ENCODE measurements at regions not wholly inside any gene's neighbourhood (a gene's known extent, or its start where the extent isn't known, plus 50 kb on each side); places are given as distances from the start of the nearest gene placed in this dataset.
"Not testable (repeated sequence)": the region's sequence is repeated elsewhere in the genome, so short reads cannot be mapped to it uniquely, and the experiment has no call there.

DNA sequence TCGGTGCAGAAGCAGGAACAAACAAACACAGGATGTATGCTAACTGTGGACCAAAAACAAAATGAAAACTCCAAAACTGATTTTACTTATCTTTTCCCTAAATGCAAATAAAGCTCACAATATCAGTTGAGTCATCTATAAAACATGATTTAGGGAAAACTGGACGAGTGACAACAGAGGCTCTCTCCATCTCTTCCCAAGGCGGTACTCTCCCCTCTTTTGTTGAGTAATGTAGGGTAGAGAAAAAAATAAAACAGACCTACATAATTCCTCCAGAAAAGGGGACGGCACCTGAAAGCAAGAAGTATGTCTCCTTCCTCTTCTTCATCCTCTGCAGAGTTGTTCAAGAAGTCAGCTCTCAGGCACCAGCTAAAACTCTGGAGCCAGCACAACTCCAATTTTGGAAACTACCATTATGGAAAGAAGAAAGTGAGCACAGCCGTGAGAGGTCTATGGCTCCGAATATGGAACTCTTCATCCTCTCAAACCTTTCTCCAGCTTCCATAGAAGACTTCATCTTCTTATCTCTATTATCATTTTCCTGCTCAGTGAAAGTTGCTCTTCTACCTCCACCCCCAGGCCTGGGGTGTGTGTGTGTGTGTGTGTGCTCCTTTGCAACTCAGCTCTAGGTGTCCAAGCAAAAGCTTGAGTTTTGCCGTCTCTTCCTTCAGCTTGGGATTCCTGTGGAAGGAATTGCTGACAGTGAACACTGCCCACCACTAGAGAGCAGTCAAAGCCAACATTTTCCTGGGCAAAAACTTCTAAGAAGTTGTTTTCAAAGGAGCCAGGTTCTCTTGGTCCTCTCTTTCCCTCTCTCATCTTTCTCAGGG, 155.4 kb downstream of the DIO2 start:
- DNase-seq (ENCODE audit: low read depth): peak; percentile 39

- DNase-seq (ENCODE audit: low read depth): no peak
Measured at GRCh38 chr14:80055226-80055625, 156.1 kb downstream of the DIO2 start.

DNA sequence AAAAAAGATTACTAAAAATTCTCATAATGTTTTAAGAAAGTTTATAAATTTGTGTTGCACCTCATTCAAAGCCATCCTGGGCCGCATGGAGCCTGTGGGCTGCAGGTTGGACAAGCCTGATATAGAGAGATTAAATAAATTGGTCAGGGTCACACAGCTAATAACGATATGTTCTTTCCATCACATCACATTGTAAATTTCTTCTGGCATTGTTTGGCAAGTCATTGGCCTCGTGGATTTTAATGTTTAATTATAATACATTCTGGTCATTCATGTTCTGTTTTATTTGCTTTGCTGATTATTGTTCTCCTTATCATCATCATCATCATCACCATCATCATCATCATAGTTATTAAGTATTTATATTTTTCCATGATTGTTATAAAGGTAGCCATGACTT, 157.3 kb downstream of the DIO2 start:
- DNase-seq (ENCODE audit: low read depth): no peak

DNA sequence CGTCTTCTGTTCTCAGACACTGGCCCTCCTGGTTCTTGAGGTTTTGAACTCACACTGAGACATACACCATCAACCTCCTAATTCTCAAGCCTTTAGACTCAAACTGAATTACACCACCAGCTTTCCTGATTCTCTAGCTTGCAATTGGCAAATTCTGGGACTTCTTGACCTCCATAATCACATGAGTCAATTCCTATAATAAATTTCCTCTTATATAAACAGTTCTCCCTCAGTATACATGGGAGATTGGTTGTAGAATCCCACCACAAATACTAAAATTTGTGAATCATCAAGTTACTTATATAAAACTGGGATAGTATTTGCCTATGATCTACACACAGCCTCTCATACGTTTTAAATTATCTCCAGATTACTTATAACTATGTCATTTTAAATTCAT, 162.2 kb downstream of the DIO2 start:
- no peak for DNase-seq (ENCODE audit: low read depth)

- no peak for DNase-seq (ENCODE audit: low read depth)
Measured at GRCh38 chr14:80047761-80048160, 163.5 kb downstream of the DIO2 start.

DNA sequence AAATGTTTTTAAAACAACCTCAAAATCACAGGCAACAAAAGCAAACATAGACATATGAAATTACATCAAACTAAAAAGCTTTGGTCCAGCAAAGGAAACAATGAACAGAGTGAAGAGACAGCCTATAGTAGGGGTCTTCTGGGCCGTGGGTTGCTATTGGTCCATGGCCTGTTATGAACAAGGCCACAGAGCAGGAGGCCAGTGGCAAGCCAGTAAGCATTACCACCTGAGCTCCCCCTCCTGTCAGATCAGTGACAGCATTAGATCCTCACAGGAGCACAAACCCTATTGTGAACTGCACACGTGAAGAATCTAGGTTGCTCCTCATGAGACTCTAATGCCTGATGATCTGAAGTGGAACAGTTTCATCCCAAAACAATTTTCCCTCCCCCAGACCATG, 174.0 kb downstream of the DIO2 start:
- DNase-seq (ENCODE audit: low read depth): no peak

DNA sequence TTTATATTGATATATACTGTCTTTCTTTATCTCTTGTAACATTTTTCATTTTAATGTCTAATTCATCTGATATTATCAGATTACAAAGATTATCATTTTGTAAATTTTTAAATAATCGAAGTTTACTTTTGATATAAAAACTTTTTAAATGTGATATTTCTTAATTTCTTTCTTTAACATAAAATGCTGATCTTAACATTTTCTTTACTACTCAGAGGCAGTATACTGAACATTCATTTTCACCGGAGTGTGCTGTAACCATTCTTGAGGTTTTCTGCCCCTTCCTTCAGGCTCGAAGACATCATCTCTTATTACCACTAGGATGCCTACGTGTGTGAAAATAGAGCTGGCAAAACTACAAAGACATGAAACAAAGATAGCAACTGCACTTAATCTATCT, 186.9 kb downstream of the DIO2 start:
- DNase-seq (ENCODE audit: low read depth): no peak

DNA sequence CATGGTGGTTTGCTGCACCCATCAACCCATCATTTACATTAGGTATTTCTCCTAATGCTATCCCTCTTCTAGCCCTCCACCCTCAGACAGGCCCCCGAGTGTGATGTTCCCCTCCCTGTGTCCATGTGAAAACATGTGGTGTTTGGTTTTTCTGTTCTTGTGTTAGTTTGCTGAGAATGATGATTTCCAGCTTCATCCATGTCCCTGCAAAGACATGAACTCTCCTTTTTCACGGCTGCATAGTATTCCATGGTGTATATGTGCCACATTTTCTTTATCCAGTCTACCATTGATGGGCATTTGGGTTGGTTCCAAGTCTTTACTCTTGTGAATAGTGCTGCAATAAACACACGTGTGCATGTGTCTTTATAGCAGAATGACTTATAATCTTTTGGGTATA, 192.8 kb downstream of the DIO2 start:
- not testable (repeated sequence) for DNase-seq (ENCODE audit: low read depth)

- no peak for DNase-seq (ENCODE audit: low read depth)
Measured at GRCh38 chr14:80017795-80018194, 193.5 kb downstream of the DIO2 start.

- DNase-seq (ENCODE audit: low read depth): not testable (repeated sequence)
Measured at GRCh38 chr14:80010245-80010644, 201.1 kb downstream of the DIO2 start.

- DNase-seq (ENCODE audit: low read depth): no peak
Measured at GRCh38 chr14:80005561-80005960, 205.7 kb downstream of the DIO2 start.

DNA sequence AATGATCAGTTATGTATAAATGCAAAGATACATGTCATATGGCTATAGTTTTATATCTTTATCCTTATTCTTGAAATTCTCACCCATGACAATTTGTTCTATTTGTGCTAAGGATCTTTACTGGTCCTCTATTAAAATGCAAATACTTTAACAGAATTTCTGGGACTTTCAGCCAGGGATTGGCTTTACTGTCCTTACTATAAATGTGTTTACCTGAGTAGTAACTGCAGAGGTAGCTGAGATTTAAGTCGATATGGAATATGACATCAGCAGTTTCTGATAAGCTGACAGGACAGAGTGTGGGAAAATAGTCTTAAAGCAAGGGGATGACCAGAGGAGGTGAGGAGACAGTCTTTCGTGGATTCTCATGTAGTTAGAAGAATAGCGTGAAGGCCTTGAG, 206.4 kb downstream of the DIO2 start:
- DNase-seq (ENCODE audit: low read depth): no peak

DNA sequence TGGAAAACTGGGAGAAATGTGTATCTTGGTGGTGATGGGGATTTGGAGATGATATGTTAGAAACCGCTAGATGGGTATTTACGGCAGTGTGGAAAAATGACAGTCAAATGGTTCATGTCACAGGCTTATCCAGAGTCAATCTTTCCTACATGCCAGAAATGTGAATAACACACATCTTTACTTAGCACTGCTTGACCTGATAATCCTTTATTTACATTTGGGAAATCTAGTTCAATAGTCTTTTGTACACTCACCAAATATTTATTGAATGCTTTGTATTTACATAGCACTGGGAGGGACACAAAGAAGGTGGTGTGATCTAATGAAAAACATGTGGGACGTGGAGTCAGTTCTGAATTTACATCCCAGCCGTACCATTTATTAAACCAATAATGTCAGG, 208.2 kb downstream of the DIO2 start:
- peak; percentile 43 for DNase-seq (ENCODE audit: low read depth)

GRCh38 chr14:79997509-79998208, 213.6 kb downstream of the DIO2 start:
- DNase-seq (ENCODE audit: low read depth): no peak

DNA sequence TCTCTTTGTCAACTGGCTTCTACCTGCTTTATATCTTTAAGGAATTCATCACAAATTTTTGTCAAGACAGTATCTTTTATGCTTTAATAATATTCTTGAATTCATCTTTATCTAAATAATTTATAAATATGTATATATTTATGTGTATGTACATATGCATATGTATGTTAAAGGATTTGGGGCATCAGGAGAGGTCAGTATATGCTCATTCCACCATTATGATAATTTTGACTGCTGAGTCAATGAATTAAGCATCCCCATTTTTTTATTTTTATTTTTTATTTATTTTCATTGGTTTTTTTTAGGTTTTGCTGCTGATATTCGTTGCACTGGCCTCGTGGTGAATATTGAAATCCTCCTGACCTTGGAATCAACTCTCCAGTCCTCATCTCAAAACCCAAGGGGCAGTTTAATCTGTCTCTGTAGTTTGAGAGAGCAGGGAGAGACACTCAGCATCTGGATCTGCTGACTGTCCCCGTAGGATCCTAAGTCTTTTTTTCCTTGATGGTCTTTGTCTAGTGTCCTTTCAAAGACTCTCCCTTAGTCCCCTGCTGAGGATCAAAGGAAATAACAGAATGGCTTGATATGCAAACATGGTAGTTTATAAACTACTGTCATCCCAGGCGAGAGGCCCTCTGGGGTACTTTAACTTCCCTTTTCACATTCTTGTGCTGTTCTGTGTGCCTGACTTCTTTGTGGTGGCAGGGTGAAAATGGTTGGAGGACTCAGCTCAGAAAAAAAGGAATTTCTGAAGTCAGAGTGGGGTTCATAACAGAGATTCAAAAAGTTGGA, 218.7 kb downstream of the DIO2 start:
- no peak for DNase-seq (ENCODE audit: low read depth)

DNA sequence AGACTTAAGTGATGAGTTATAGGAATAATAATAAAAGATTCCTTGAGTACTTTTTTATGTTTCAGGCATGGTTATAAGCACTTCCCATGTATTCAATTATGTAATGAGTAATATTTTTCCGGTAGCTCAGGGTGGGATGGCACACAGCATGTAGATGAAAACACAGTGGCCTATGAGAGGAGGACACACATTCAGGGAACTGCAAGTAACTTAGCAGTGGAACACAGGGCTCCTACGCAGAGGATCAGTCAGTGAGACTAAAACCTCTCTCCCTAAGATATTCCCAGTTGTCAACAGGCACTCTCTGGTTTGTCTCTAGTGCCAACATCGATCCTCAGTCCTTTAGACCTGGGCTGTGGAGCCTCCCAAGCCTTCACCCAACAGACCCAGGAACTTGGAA, 219.4 kb downstream of the DIO2 start:
- no peak for DNase-seq (ENCODE audit: low read depth)

DNA sequence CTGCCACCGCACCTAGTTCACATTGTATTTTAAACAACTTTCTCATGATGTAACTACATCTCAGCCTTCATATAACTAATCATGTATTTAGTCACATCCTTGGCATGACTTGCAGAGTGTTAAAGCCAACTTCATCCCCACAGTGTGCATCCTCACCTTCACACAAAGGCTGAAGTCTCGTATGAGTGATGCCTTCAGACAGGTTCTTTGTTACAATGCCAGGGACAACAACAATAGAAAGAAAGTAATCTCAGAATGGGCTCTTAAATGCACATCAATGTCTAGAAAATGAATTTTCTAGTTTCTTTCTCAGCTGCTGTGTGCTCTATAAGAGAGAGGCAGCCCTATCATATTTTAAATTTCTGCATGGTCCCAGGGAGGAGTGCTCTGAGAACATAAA, 221.3 kb downstream of the DIO2 start:
- DNase-seq (ENCODE audit: low read depth): no peak

DNA sequence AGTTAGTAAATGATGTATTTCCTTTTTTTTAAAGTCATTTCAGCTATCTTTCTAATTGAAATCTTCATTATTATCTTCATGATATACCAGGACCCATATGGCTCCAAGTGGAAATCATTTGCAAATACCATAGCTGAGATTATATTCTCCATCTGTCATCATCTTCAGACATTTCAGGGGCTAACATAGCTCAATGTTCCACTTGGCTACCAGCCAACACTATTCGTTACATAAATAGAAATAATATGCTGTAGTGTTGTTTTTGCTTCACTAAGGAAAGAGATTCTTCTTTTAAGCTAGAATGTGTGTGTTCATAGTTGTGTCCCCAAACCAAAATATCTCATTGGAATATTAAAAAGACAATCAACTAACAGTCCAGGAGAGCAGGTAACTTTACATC, 225.1 kb downstream of the DIO2 start:
- no peak for DNase-seq (ENCODE audit: low read depth)

GRCh38 chr14:79972230-79972629, 239.1 kb downstream of the DIO2 start:
- DNase-seq (ENCODE audit: low read depth): no peak

- no peak for DNase-seq (ENCODE audit: low read depth)
Measured at GRCh38 chr14:79971330-79971729, 240.0 kb downstream of the DIO2 start.

DNA sequence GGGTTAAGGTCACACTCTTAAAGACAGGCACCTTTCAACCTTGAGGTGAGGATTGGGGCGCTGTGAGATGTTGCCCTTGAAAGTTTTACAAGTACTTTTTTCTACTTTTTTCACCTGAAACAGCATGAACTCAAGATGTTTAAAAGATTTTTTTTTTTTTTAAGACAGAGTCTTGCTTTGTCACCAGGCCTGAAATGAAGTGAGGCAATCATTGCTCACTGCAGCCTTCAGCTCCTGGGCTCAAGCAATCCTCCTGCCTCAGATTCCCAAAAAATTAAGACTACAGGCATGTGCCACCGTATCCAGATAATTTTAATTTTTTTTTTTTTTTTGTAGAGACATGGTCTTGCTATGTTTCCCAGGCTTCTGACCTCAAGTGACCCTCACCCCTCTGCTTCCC, 243.9 kb downstream of the DIO2 start:
- no peak for DNase-seq (ENCODE audit: low read depth)

GRCh38 chr14:79967001-79967400, 244.3 kb downstream of the DIO2 start:
- DNase-seq (ENCODE audit: low read depth): no peak

- DNase-seq (ENCODE audit: low read depth): no peak
Measured at GRCh38 chr14:79965896-79966295, 245.4 kb downstream of the DIO2 start.

Measured in fibroblast of the conjunctiva (primary cell).